GM23338 (cell line): ENCODE measurements at regions not wholly inside any gene's neighbourhood (a gene's known extent, or its start where the extent isn't known, plus 50 kb on each side); places are given as distances from the start of the nearest gene placed in this dataset.

Experiments
- ATAC-seq: fragments of 200-7000 bp; cut with Tn5 transposase; 3 replicates; pipeline ENCODE4 v1.9.1; 2020
- DNase-seq: peaks from one replicate; pipeline ENCODE4 v3.0.0-alpha.2; 2015; ENCODE audit warnings: low spot score
- H2AFZ ChIP-seq: fragments of 200-600 bp; sonication (generic); 2 replicates; pipeline ENCODE4 v1.8.0; 2016; ENCODE audit warnings: antibody characterized with exemption, mild to moderate bottlenecking, moderate library complexity
- H3F3A ChIP-seq: fragments of 200-600 bp; sonication (generic); replicated peaks from 2 replicates; pipeline ENCODE4 v1.8.0; 2017; ENCODE audit warnings: antibody characterized with exemption, mixed run types, low read depth
- H3K27ac ChIP-seq: fragments of 200-600 bp; sonication (generic); 2 replicates; pipeline ENCODE4 v1.6.1; 2016; ENCODE audit warnings: low read depth
- H3K27me3 ChIP-seq: fragments of 200-600 bp; sonication (generic); 2 replicates; pipeline ENCODE4 v1.8.0; 2016; ENCODE audit warnings: mild to moderate bottlenecking, mixed run types, moderate library complexity; ENCODE audit not compliant: insufficient read depth
- H3K36me3 ChIP-seq: fragments of 200-600 bp; sonication (generic); 2 replicates; pipeline ENCODE4 v1.8.0; 2016; ENCODE audit warnings: mild to moderate bottlenecking; ENCODE audit not compliant: insufficient read depth
- H3K4me1 ChIP-seq: fragments of 200-600 bp; sonication (generic); 2 replicates; pipeline ENCODE4 v1.8.0; 2016; ENCODE audit warnings: mild to moderate bottlenecking, moderate library complexity; ENCODE audit not compliant: insufficient read depth
- H3K4me2 ChIP-seq: fragments of 200-600 bp; sonication (generic); 2 replicates; pipeline ENCODE4 v1.7.1; 2017; ENCODE audit warnings: mixed run types
- H3K4me3 ChIP-seq: fragments of 200-600 bp; sonication (generic); 2 replicates; pipeline ENCODE4 v1.6.1; 2016; ENCODE audit warnings: mixed run types
- H3K79me2 ChIP-seq: fragments of 200-600 bp; sonication (generic); replicated peaks from 2 replicates; pipeline ENCODE4 v1.8.0; 2017; ENCODE audit warnings: mild to moderate bottlenecking; ENCODE audit not compliant: insufficient read depth
- H3K9me2 ChIP-seq: fragments of 200-600 bp; sonication (generic); 2 replicates; pipeline ENCODE4 v1.8.0; 2017; ENCODE audit not compliant: insufficient read depth
- H4K20me1 ChIP-seq: fragments of 200-600 bp; sonication (generic); replicated peaks from 2 replicates; pipeline ENCODE4 v1.8.0; 2017; ENCODE audit warnings: mild to moderate bottlenecking; ENCODE audit not compliant: insufficient read depth
- H3K27ac Mint-ChIP-seq: 2 replicates; pipeline ENCODE4 v1.8.0; 2020; ENCODE audit warnings: inconsistent platforms, mild to moderate bottlenecking, moderate library complexity, mixed read lengths
- H3K27me3 Mint-ChIP-seq: 3 replicates; pipeline ENCODE4 v1.8.0; 2022; ENCODE audit warnings: low read depth, mild to moderate bottlenecking, moderate library complexity, mixed read lengths, inconsistent platforms; ENCODE audit not compliant: insufficient read depth, poor library complexity
- H3K36me3 Mint-ChIP-seq: 3 replicates; pipeline ENCODE4 v1.8.0; 2021; ENCODE audit warnings: low read depth, mild to moderate bottlenecking, inconsistent platforms, moderate library complexity, mixed read lengths
- H3K4me1 Mint-ChIP-seq: 3 replicates; pipeline ENCODE4 v1.8.0; 2020; ENCODE audit warnings: mild to moderate bottlenecking, inconsistent platforms, mixed read lengths
- H3K4me3 Mint-ChIP-seq: 3 replicates; pipeline ENCODE4 v1.8.0; 2021; ENCODE audit warnings: moderate library complexity, mild to moderate bottlenecking, inconsistent platforms, mixed read lengths
- H3K9me3 Mint-ChIP-seq: 3 replicates; pipeline ENCODE4 v1.8.0; 2020; ENCODE audit warnings: moderate library complexity, mild to moderate bottlenecking, inconsistent platforms, mixed read lengths
- CREB1 ChIP-seq: fragments of 250-450 bp; sonication (Bioruptor Pico); IDR thresholded peaks from 2 replicates; pipeline ENCODE4 v1.5.0; 2020; ENCODE audit warnings: low read depth, mild to moderate bottlenecking, moderate library complexity
- CTCF ChIP-seq, 2 experiments: fragments of 200-600 bp in 1 of 2; sonication (generic) in 1 of 2; conservative IDR thresholded peaks; 2 replicates each; pipeline versions ENCODE4 v1.5.1 to v1.6.1; 2016 to 2017; ENCODE audit warnings: antibody characterized with exemption in 2 of 2, low read depth in 2 of 2, mild to moderate bottlenecking in 2 of 2, moderate library complexity in 1 of 2
- ETS1 ChIP-seq: IDR thresholded peaks from 2 replicates; pipeline ENCODE4 v1.6.1; 2016; ENCODE audit warnings: antibody characterized with exemption
- EZH2 ChIP-seq: fragments of 200-600 bp; sonication (generic); IDR thresholded peaks from one replicate; pipeline ENCODE4 v1.8.0; 2017; ENCODE audit warnings: antibody characterized with exemption, mild to moderate bottlenecking, low read depth; ENCODE audit not compliant: unreplicated experiment
- EZH2phosphoT487 ChIP-seq: fragments of 200-600 bp; sonication (generic); IDR thresholded peaks from one replicate; pipeline ENCODE4 v1.8.1; 2018; ENCODE audit warnings: antibody characterized with exemption; ENCODE audit not compliant: unreplicated experiment
- JUNB ChIP-seq: IDR thresholded peaks from one replicate; pipeline ENCODE4 v1.6.1; 2016; ENCODE audit warnings: antibody characterized with exemption; ENCODE audit not compliant: unreplicated experiment
- NANOG ChIP-seq: IDR thresholded peaks from 2 replicates; pipeline ENCODE4 v1.6.1; 2016; ENCODE audit warnings: antibody characterized with exemption, borderline replicate concordance
- POLR2AphosphoS5 ChIP-seq: IDR thresholded peaks from 2 replicates; pipeline ENCODE4 v1.6.1; 2016; ENCODE audit warnings: antibody characterized with exemption, low read depth
- REST ChIP-seq: IDR thresholded peaks from one replicate; pipeline ENCODE4 v1.6.1; 2018; ENCODE audit warnings: antibody characterized with exemption; ENCODE audit not compliant: unreplicated experiment
- STAT1 ChIP-seq: IDR thresholded peaks from one replicate; pipeline ENCODE4 v1.6.1; 2016; ENCODE audit warnings: antibody characterized with exemption; ENCODE audit not compliant: unreplicated experiment
- ZNF114 ChIP-seq: fragments of 250-450 bp; sonication (Bioruptor Pico); IDR thresholded peaks from 2 replicates; pipeline ENCODE4 v1.5.0; 2020; ENCODE audit warnings: mild to moderate bottlenecking, moderate library complexity
- ZNF331 ChIP-seq: fragments of 250-450 bp; sonication (Bioruptor Pico); IDR thresholded peaks from 2 replicates; pipeline ENCODE4 v1.5.0; 2020; ENCODE audit warnings: low read depth, mild to moderate bottlenecking, moderate library complexity
- ZNF462 ChIP-seq: fragments of 250-450 bp; sonication (Bioruptor Pico); IDR thresholded peaks from 2 replicates; pipeline ENCODE4 v1.5.0; 2020; ENCODE audit warnings: mild to moderate bottlenecking, moderate library complexity

- no peaks in the 10 kb centered on the region for H3K27me3 Mint-ChIP-seq
- Histone ChIP-seq H3K36me3 (no peaks in the 10 kb centered on the region), H3K27me3 (no peaks in the 10 kb centered on the region), H3K9me2 (no peaks in the 10 kb centered on the region), H3F3A (no peaks in the 10 kb centered on the region), H3K79me2 (no peaks in the 10 kb centered on the region), H2AFZ (no peak overlapping the region), H3K4me2 (no peak overlapping the region), H3K4me1 (no peaks in the 10 kb centered on the region), H3K27ac (no peak overlapping the region), H3K4me3 (no peak overlapping the region), H4K20me1 (no peaks in the 10 kb centered on the region)
- H3K9me3 Mint-ChIP-seq: no peaks in the 10 kb centered on the region
- ATAC-seq: no peak
- TF ChIP-seq ZNF462 (CRISPR knock-in tag): no peak
- TF ChIP-seq CTCF (conservative IDR thresholded peaks at IDR 0.05; ENCODE audit: low read depth in 2 of 2): no peak
- TF ChIP-seq ETS1: no peak
- no peak for TF ChIP-seq ZNF114 (CRISPR knock-in tag)
- TF ChIP-seq EZH2phosphoT487: no peak
- no peak for TF ChIP-seq NANOG
- TF ChIP-seq REST: no peak
- TF ChIP-seq EZH2: no peak
- TF ChIP-seq POLR2AphosphoS5: no peak
- no peak for TF ChIP-seq CREB1 (CRISPR knock-in tag)
- TF ChIP-seq ZNF331 (CRISPR knock-in tag): no peak
- TF ChIP-seq STAT1: no peak
- no peak for TF ChIP-seq JUNB
- no peak for DNase-seq
- no peaks in the 10 kb centered on the region for H3K36me3 Mint-ChIP-seq
- H3K4me1 Mint-ChIP-seq: peaks cover 2% of the 10 kb centered on the region; the same call in 2 of the 3 replicates
- no peak overlapping the region for H3K27ac Mint-ChIP-seq
- no peak overlapping the region for H3K4me3 Mint-ChIP-seq
Observed at GRCh38 chr15:35944945-35945585, 399.1 kb upstream of the DPH6 start.
